ENCODE measurements at regions not wholly inside any gene's neighbourhood (a gene's known extent, or its start where the extent isn't known, plus 50 kb on each side); places are given as distances from the start of the nearest gene placed in this dataset.

DNA sequence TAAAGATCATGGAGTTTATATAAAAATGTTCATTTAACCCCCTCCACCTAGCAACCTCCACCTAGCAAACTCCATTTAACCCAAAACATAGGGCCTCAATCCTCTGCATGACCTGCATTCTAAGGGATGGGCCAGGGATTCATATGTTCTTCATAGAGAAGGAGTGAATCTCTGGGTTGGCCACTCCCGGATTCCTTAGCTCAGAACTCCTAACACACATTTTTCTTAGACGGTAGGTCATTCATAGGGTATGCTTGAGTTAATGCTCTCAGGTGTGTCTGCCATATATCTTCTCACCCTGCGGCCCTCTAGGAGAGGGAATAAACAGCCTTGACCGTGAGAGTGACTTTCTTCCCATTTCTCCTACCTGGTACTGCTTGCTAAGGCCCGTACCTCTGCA lies 102.0 kb upstream of the IGSF10 start:
- H3K36me3 ChIP-seq (replicated peaks in 1 of 2; ENCODE audit: control insufficient read depth in 1 of 2, insufficient read depth in 2 of 2, low read length in 2 of 2): no peaks in the 10 kb centered on the region
- H4K20me1 ChIP-seq (ENCODE audit: insufficient read depth, low read length): no peaks in the 10 kb centered on the region
- intact Hi-C loops (cut with micrococcal nuclease; ENCODE audit: unreplicated experiment): no loop called here
- ChIA-PET POLR2A (no interaction called here), CTCF (ENCODE audit: low intra/inter-chr PET ratio, low total read pairs) (no interaction called here)
- H3K4me1 ChIP-seq (ENCODE audit: insufficient read depth, low read length): no peaks in the 10 kb centered on the region
- H3K27me3 ChIP-seq (ENCODE audit: control insufficient read depth in 1 of 2, insufficient read depth in 2 of 2, low read length in 2 of 2): no peaks in the 10 kb centered on the region
- H3K9me3 ChIP-seq (ENCODE audit: low read length): no peaks in the 10 kb centered on the region
- no peak overlapping the region for H2AFZ ChIP-seq (ENCODE audit: low read length)
- no peak for TF ChIP-seq HES4 (CRISPR knock-in tag; IDR thresholded peaks at IDR 0.05; ENCODE audit: borderline replicate concordance)
- TF ChIP-seq ZFP82 (CRISPR knock-in tag; IDR thresholded peaks at IDR 0.05; ENCODE audit: borderline replicate concordance): no peak
- TF ChIP-seq ZNF570 (CRISPR knock-in tag; IDR thresholded peaks at IDR 0.05; ENCODE audit: borderline replicate concordance): no peak
- TF ChIP-seq SNAPC2 (CRISPR knock-in tag; IDR thresholded peaks at IDR 0.05): no peak
- FAIRE-seq: no peak
- no TSS peak for BruUV-seq (replicated peaks)
- no peak overlapping the region for H3K27ac ChIP-seq (ENCODE audit: extremely low read length, insufficient read depth, low read length)
- no peak overlapping the region for H3K4me2 ChIP-seq (ENCODE audit: low read depth, low read length)
- DNase-seq (ENCODE audit: low spot score): no peak
- ATAC-seq: no peak
- H3K79me2 ChIP-seq (ENCODE audit: insufficient read depth, low read length): no peaks in the 10 kb centered on the region
- WGBS (ENCODE audit: low lambda C conversion rate): 2% methylated on average over 5 of the region's 5 CpGs
- in situ Hi-C loops (cut with HindIII; ENCODE audit: extremely low pct_ligation_motif_present, low pct_unique_long_range_greater_than_20kb): no loop called here
- no peak overlapping the region for H3K9ac ChIP-seq (ENCODE audit: insufficient read depth, low read depth, low read length)
- no peak overlapping the region for H3K4me3 ChIP-seq (replicated peaks in 1 of 3; ENCODE audit: insufficient read depth in 1 of 3, low read depth in 2 of 3, low read length in 3 of 3)

- POLR2A ChIA-PET: no interaction called here
- no peak for DNase-seq (ENCODE audit: low spot score)
- ATAC-seq: no peak
- TF ChIP-seq GMEB2 (CRISPR knock-in tag; IDR thresholded peaks at IDR 0.05; ENCODE audit: low read depth) (no peak), ELF1 (CRISPR knock-in tag; IDR thresholded peaks at IDR 0.05) (no peak), GTF2F1 (IDR thresholded peaks at IDR 0.05; ENCODE audit: low read length) (no peak), CBX2 (IDR thresholded peaks at IDR 0.05; ENCODE audit: low read depth, low read length) (no peak), CBX2 (CRISPR knock-in tag; IDR thresholded peaks at IDR 0.05; ENCODE audit: low read depth) (no peak), ZFP41 (CRISPR knock-in tag; IDR thresholded peaks at IDR 0.05; ENCODE audit: borderline replicate concordance) (no peak), ZFAT (CRISPR knock-in tag; conservative IDR thresholded peaks at IDR 0.05) (no peak), MTA1 (CRISPR knock-in tag; IDR thresholded peaks at IDR 0.05; ENCODE audit: borderline replicate concordance) (no peak)
- no peak overlapping the region for H3K27ac ChIP-seq (ENCODE audit: extremely low read length, insufficient read depth, low read length)
- intact Hi-C loops (cut with micrococcal nuclease; ENCODE audit: unreplicated experiment): no loop called here
- no peaks in the 10 kb centered on the region for H4K20me1 ChIP-seq (ENCODE audit: insufficient read depth, low read length)
- no peak overlapping the region for H3K9ac ChIP-seq (ENCODE audit: insufficient read depth, low read depth, low read length)
- no TSS peak for BruUV-seq (replicated peaks)
- in situ Hi-C loops (cut with HindIII; ENCODE audit: extremely low pct_ligation_motif_present, low pct_unique_long_range_greater_than_20kb): no loop called here
- H2AFZ ChIP-seq (ENCODE audit: low read length): no peak overlapping the region
- 6% methylated on average over 3 of the region's 3 CpGs for WGBS (ENCODE audit: low lambda C conversion rate)
- no peaks in the 10 kb centered on the region for H3K4me1 ChIP-seq (ENCODE audit: insufficient read depth, low read length)
- FAIRE-seq: no peak
- H3K36me3 ChIP-seq (replicated peaks in 1 of 2; ENCODE audit: control insufficient read depth in 1 of 2, insufficient read depth in 2 of 2, low read length in 2 of 2): no peaks in the 10 kb centered on the region
- no peak overlapping the region for H3K4me3 ChIP-seq (replicated peaks in 1 of 3; ENCODE audit: insufficient read depth in 1 of 3, low read depth in 2 of 3, low read length in 3 of 3)
- no peaks in the 10 kb centered on the region for H3K9me3 ChIP-seq (ENCODE audit: low read length)
- CTCF ChIA-PET (ENCODE audit: low intra/inter-chr PET ratio, low total read pairs): no interaction called here
- no peaks in the 10 kb centered on the region for H3K79me2 ChIP-seq (ENCODE audit: insufficient read depth, low read length)
- H3K27me3 ChIP-seq (ENCODE audit: control insufficient read depth in 1 of 2, insufficient read depth in 2 of 2, low read length in 2 of 2): no peaks in the 10 kb centered on the region
- no peak overlapping the region for H3K4me2 ChIP-seq (ENCODE audit: low read depth, low read length)
Measured at GRCh38 chr3:151561878-151562277, 101.0 kb upstream of the IGSF10 start.

All from HepG2 (cell line).